ENCODE measurements at regions not wholly inside any gene's neighbourhood (a gene's known extent, or its start where the extent isn't known, plus 50 kb on each side); places are given as distances from the start of the nearest gene placed in this dataset.

GRCh38 chr7:52940481-52940880, 95.0 kb upstream of the POM121L12 start:
- no peaks in the 10 kb centered on the region for H3K4me1 ChIP-seq (replicated peaks)
- WGBS = 43% methylated on average over 3 of the region's 3 CpGs
- H3K9me3 ChIP-seq = no peaks in the 10 kb centered on the region
- H3K27me3 ChIP-seq (replicated peaks; ENCODE audit: insufficient read depth) = no peaks in the 10 kb centered on the region
- H3K27ac ChIP-seq = no peak overlapping the region
- no peak overlapping the region for H3K4me3 ChIP-seq
- no peak for TF ChIP-seq CTCF (IDR thresholded peaks at IDR 0.05)
- TF ChIP-seq POLR2AphosphoS5 (IDR thresholded peaks at IDR 0.05) = no peak
- TF ChIP-seq POLR2A (IDR thresholded peaks at IDR 0.05) = no peak
- DNase-seq (ENCODE audit: low spot score) = no peak
- H3K36me3 ChIP-seq = no peaks in the 10 kb centered on the region
- intact Hi-C loops (cut with DNase I) = no loop called here

GRCh38 chr7:52938455-52939133, 96.8 kb upstream of the POM121L12 start:
- H3K4me1 ChIP-seq (replicated peaks) = no peaks in the 10 kb centered on the region
- no peak overlapping the region for H3K4me3 ChIP-seq
- TF ChIP-seq POLR2A (IDR thresholded peaks at IDR 0.05) (no peak), POLR2AphosphoS5 (IDR thresholded peaks at IDR 0.05) (no peak), CTCF (IDR thresholded peaks at IDR 0.05) (no peak)
- DNase-seq (ENCODE audit: low spot score) = no peak
- no peaks in the 10 kb centered on the region for H3K36me3 ChIP-seq
- intact Hi-C loops (cut with DNase I) = no loop called here
- H3K9me3 ChIP-seq = no peaks in the 10 kb centered on the region
- H3K27me3 ChIP-seq (replicated peaks; ENCODE audit: insufficient read depth) = no peaks in the 10 kb centered on the region
- H3K27ac ChIP-seq = no peak overlapping the region

GRCh38 chr7:52936750-52937149, 98.7 kb upstream of the POM121L12 start:
- no peaks in the 10 kb centered on the region for H3K9me3 ChIP-seq
- intact Hi-C loops (cut with DNase I) = no loop called here
- H3K36me3 ChIP-seq = no peaks in the 10 kb centered on the region
- no peak for DNase-seq (ENCODE audit: low spot score)
- no peaks in the 10 kb centered on the region for H3K27me3 ChIP-seq (replicated peaks; ENCODE audit: insufficient read depth)
- H3K4me3 ChIP-seq = no peak overlapping the region
- 30% methylated on average over 2 of the region's 2 CpGs for WGBS
- no peaks in the 10 kb centered on the region for H3K4me1 ChIP-seq (replicated peaks)
- TF ChIP-seq POLR2AphosphoS5 (IDR thresholded peaks at IDR 0.05) (no peak), CTCF (IDR thresholded peaks at IDR 0.05) (no peak), POLR2A (IDR thresholded peaks at IDR 0.05) (no peak)
- no peak overlapping the region for H3K27ac ChIP-seq

- 54% methylated on average over 3 of the region's 3 CpGs for WGBS
- Histone ChIP-seq H3K9me3 (no peaks in the 10 kb centered on the region), H3K27ac (no peak overlapping the region), H3K27me3 (replicated peaks; ENCODE audit: insufficient read depth) (no peaks in the 10 kb centered on the region), H3K4me1 (replicated peaks) (no peaks in the 10 kb centered on the region), H3K4me3 (no peak overlapping the region), H3K36me3 (no peaks in the 10 kb centered on the region)
- intact Hi-C loops (cut with DNase I) = no loop called here
- no peak for TF ChIP-seq POLR2A (IDR thresholded peaks at IDR 0.05)
- DNase-seq (ENCODE audit: low spot score) = no peak
Measured at GRCh38 chr7:52928591-52928990, 106.8 kb upstream of the POM121L12 start.

- WGBS = 96% methylated on average over 5 of the region's 5 CpGs
- Histone ChIP-seq H3K9me3 (no peaks in the 10 kb centered on the region), H3K4me3 (no peak overlapping the region), H3K27ac (no peak overlapping the region), H3K4me1 (replicated peaks) (no peaks in the 10 kb centered on the region), H3K27me3 (replicated peaks; ENCODE audit: insufficient read depth) (no peaks in the 10 kb centered on the region), H3K36me3 (no peaks in the 10 kb centered on the region)
- no peak for DNase-seq (ENCODE audit: low spot score)
- intact Hi-C loops (cut with DNase I) = no loop called here
- TF ChIP-seq POLR2A (IDR thresholded peaks at IDR 0.05) (no peak), POLR2AphosphoS5 (IDR thresholded peaks at IDR 0.05) (no peak)
Measured at GRCh38 chr7:52925332-52925731, 110.1 kb upstream of the POM121L12 start.

GRCh38 chr7:52920977-52921376, 114.5 kb upstream of the POM121L12 start:
- Histone ChIP-seq H3K9me3 (no peaks in the 10 kb centered on the region), H3K27ac (no peak overlapping the region), H3K36me3 (no peaks in the 10 kb centered on the region), H3K4me3 (no peak overlapping the region), H3K4me1 (replicated peaks) (no peaks in the 10 kb centered on the region), H3K27me3 (replicated peaks; ENCODE audit: insufficient read depth) (no peaks in the 10 kb centered on the region)
- WGBS = 34% methylated on average over 3 of the region's 3 CpGs
- DNase-seq (ENCODE audit: low spot score) = no peak
- intact Hi-C loops (cut with DNase I) = no loop called here
- TF ChIP-seq POLR2AphosphoS5 (IDR thresholded peaks at IDR 0.05) (no peak), CTCF (IDR thresholded peaks at IDR 0.05) (no peak), POLR2A (IDR thresholded peaks at IDR 0.05) (no peak)
